Activated T-cell treated with anti-CD3 and anti-CD28 coated beads for 24 hours (primary cell): ENCODE measurements at regions not wholly inside any gene's neighbourhood (a gene's known extent, or its start where the extent isn't known, plus 50 kb on each side); places are given as distances from the start of the nearest gene placed in this dataset.

ENCODE experiments used
- DNase-seq: peaks from one replicate; pipeline ENCODE4 v3.0.0-alpha.2; 2020; ENCODE audit warnings: low read depth

GRCh38 chr1:30048905-30049304, 674.5 kb downstream of the MATN1 start:
- DNase-seq = no peak

- no peak for DNase-seq
These were observed 675.8 kb downstream of the MATN1 start for GRCh38 chr1:30047576-30047975.

GRCh38 chr1:30046751-30047150, 676.6 kb downstream of the MATN1 start:
- DNase-seq = no peak

- DNase-seq = no peak
These were observed 677.9 kb downstream of the MATN1 start for GRCh38 chr1:30045304-30046090.

- DNase-seq = no peak
These were observed 678.7 kb downstream of the MATN1 start for GRCh38 chr1:30044656-30045144.

GRCh38 chr1:30043731-30044408, 679.5 kb downstream of the MATN1 start:
- DNase-seq = no peak

GRCh38 chr1:30043256-30043655, 680.1 kb downstream of the MATN1 start:
- DNase-seq = no peak

GRCh38 chr1:30042438-30043147, 680.8 kb downstream of the MATN1 start:
- DNase-seq = no peak

- DNase-seq = no peak
These were observed 681.5 kb downstream of the MATN1 start for GRCh38 chr1:30041741-30042437.

- DNase-seq = no peak
These were observed 683.0 kb downstream of the MATN1 start for GRCh38 chr1:30040081-30041019.

GRCh38 chr1:30039354-30040080, 683.9 kb downstream of the MATN1 start:
- no peak for DNase-seq

GRCh38 chr1:30038134-30039025, 685.0 kb downstream of the MATN1 start:
- no peak for DNase-seq

GRCh38 chr1:30037251-30038118, 685.9 kb downstream of the MATN1 start:
- no peak for DNase-seq

- DNase-seq = no peak
These were observed 686.7 kb downstream of the MATN1 start for GRCh38 chr1:30036666-30037065.

- DNase-seq = no peak
These were observed 687.2 kb downstream of the MATN1 start for GRCh38 chr1:30036229-30036547.

- no peak for DNase-seq
These were observed 687.7 kb downstream of the MATN1 start for GRCh38 chr1:30035522-30036228.

GRCh38 chr1:30034627-30035521, 688.5 kb downstream of the MATN1 start:
- no peak for DNase-seq
